NCI-H2171 (cell line): ENCODE measurements at regions not wholly inside any gene's neighbourhood (a gene's known extent, or its start where the extent isn't known, plus 50 kb on each side); places are given as distances from the start of the nearest gene placed in this dataset.

Experiments
- DNase-seq: peaks from one replicate; lab custom pipeline; 2025; lab: John Stamatoyannopoulos, UW

DNA sequence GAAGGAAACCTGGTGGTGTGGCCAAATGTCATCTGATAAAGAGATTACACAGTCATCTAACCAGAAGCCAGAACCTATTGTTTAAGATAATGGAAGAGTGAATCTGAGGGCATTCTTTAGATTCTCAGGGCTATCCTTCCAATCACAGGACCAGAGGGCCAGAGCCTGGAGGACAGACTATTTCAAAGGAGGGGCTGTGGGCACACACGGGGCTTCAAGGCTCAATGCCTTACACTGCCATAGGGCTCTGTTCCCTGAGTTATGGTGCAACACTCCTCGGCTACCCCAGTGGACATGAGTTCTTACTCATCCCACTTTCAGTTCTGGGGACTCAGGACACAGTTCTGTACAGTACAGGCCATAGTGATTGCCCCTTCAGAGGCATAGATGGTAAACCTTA is 343.9 kb upstream of the ALCAM start:
- no peak for DNase-seq

DNA sequence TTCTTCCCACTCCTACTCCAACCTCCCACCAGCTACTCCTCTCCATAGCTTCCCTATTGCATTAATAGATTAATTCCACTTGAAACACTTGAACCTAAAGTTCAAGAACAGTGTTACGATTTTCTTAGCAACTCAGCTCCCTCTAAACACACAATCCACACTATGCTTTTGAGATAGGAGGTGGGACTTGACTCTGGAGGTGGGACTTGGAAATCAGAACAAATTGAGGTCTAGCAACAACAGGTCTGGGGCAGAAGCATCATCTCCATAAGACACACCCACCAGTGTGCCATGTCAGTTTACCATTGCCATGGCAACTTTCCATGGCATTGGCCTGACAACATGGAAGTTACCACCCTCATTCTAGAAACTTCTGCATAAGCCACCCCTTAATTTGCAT is 336.5 kb upstream of the ALCAM start:
- DNase-seq: no peak

DNA sequence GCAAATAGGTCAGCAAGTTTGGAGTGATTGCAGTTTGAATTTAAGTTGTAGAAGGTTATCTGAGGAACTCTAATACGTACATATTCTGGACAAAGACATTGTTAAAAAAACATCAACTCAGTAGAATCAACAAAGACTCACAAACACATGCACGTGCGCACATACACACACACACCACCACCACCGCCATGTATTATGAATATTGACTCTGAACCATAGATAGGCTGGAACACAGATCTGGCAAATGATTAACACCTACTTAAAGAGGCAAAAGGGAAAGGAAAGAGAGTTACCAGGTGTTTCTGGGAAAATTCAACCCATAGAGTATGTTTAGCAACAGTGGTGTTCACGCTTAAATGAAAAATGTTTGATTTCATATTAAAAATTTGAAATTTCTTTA is 334.2 kb upstream of the ALCAM start:
- DNase-seq: no peak

DNA sequence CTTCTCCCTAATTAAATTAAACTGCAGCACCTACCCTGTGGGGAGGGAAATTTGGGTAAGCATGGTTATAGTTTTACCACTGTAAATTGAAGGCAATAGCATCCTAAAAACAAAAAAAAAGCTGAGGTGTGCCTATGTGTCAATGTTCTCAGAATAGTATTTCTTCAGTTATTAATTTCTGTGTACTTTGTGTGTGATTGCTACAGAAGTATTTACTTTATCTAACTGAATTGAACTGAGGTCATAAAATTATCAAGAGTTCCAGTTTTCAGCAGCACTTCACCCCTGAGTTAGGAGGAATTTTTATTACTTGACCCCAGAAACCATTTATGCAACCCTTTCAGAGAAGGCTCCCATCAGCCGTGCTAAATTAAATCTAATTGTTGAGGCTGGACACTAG is 333.6 kb upstream of the ALCAM start:
- no peak for DNase-seq

DNA sequence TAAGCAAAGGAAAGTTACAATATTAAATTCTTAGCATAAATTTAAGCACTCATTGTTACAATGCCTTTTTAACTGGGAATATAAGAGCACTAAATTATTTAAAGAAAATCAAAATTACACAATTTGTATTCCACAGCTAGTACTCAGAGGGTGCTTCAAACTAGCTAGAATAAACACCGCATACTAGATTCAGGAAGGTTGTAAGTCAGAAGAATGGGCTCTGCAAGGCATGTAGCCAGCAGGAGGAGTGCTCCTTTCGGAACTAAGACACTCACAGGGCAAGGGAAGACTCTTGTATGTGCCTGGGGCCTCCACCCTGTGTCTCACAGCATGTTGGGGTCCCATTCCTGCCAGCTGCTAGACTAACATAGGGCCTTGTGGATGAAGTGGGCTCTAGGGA is 327.7 kb upstream of the ALCAM start:
- no peak for DNase-seq

DNA sequence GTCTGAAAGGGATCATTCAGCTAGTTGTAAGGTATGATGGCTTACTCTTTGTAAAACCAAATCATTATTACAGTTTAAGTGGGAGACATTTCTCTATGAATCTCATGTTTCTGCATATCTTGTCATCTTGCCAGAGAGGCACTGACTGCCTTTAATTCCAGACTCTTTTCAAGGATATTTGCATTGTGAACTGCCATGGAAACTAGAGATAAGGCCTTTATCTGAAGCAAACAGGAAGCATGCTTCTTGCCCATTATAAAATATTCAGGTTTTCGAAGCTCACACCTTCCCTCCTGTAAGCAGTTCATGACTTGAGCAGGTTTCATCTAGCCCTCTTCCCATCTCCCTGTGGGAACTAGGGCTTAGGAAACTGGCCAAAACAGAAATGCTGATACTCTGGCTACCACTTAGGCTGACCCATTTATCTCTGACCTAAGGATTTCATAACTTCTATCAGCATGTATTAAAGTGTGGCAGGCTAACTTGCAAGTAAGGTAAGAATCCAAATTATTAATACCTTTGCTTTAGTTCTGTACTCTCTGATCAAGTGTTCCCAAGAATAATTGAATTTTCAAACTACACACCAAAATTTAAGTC is 326.6 kb upstream of the ALCAM start:
- DNase-seq: no peak

DNA sequence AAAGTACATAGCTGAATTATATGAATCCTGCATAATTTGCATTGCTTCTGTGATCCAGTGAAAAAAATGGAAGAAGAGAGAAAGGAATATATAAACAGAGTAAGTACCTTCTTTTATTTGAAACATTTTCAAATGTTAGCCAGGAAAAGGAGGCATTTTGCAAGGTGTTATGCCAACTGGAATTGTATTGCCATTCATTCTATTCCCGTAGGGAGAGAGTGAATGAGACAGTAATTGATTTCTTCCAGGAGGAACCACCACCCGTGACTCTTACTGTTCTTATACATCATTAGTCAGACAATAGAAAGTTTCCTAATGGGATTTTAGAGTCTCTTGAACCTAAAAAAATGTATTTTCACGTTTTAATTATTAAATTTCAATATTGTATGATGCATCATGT is 324.1 kb upstream of the ALCAM start:
- no peak for DNase-seq

DNA sequence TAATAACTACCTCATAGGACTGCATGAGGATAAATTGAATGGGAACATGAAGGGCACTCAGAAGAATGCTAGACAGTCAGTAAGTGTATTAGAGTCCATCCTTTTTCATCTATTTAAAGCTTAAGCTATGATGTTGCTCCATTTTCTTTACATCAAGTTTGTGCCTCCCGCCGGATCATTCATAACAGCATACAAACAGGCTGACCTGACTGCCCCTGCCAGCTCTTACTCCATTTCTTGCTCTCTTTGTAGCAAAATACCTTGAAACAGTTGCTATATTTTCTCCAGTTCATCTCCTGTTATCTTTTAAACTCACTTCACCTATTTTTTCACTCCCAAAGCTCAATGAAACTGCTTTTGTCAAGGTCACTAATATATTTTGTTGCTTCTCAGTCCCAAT is 315.6 kb upstream of the ALCAM start:
- no peak for DNase-seq

DNA sequence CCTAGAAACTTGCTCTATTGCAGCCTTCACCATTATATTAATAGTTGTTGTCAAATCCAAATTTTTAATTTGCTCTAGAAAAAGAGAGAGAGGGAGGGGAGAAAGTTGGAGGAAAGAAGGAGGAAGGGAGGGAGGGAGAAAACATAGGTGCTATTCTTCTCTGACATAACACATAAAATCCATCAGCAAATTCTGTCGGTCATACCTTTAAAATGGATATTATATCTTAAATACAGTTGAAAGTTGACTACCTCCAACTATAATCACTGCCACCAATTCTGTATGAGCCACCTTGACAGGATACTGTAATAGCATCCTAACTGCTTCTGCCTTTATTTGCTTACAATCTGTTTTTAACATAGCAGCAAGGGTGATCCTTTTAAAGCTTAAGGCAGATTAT is 314.7 kb upstream of the ALCAM start:
- DNase-seq: no peak

DNA sequence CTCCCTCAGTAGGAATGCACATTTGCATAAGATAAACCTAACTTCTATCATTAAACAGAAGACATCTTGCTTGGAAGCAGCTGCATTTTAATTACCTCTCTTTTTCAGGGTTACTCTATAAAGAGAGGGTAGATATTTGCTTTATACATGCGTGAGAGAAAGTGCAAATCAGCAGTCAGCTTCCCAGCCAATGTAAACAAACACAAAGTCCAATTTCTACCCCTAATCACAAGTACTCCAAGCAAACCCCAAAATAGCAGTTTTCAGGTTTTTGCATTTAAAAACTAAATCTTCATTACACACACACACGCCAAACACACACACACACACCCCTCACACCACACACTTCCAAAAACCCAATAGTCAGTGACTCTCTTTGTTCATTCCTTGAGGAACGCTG is 303.9 kb upstream of the ALCAM start:
- DNase-seq: no peak

DNA sequence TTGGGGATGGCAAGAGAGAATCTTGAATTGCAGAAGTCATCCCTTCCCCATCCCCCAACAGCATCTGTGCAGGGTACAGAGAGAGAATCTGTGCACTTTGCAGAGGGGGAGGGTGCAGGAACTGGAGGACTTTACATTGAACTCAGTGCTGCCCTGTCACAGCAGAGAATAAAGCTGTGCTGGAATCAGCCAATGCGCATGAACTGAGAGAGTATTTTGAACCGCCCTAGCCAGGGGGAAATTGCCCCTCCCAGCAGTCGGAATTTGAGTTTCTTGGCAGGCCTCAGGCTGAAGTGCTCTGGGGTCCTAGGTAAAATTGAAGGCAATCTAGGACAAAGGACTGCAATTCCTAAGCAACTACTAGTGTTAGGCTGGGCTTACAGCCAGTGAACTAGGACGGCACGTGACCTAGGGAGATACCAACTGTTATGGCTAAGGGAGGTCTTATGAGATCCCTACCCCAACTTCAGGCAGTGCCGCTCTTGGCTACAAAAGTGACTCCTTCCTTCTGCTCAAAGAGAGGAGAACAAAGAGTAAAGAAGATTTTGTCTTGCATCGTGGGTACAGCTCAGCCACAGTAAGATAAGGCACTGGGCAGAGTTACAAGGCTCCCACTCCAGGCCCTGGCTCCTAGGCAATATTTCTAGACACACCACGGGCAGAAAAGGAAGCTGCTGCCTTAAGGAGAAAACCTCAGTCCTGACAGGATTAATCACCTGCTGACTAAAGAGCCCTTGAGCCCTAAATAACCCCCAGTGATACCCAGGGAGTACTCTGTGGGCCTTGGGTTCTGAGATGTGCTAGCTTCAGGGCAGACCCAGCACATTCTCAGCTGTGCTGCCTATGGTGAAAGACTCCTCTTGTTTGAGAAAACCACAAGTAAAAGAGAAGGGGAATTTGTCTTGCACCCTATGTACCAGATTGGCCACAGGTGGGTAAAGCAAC is 300.5 kb upstream of the ALCAM start:
- peak; percentile 2 for DNase-seq

DNA sequence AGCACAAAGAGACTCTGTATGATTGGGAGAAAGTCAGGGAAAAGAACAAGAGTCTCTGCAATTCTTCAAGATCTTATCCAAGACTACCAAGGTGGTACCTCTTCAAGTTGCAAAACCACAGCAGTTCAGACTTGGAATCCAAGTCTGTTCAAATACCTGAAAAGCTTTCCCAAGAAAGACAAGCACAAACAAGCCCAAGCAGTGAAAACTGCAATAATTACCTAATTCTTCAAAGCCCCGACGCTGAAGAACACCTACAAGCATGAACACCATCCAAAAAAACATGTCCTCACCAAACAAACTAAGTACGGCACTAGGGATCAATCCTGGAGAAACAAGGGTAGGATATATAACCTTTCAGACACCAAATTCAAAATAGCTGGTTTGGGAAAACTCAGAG is 299.3 kb upstream of the ALCAM start:
- DNase-seq: no peak

DNA sequence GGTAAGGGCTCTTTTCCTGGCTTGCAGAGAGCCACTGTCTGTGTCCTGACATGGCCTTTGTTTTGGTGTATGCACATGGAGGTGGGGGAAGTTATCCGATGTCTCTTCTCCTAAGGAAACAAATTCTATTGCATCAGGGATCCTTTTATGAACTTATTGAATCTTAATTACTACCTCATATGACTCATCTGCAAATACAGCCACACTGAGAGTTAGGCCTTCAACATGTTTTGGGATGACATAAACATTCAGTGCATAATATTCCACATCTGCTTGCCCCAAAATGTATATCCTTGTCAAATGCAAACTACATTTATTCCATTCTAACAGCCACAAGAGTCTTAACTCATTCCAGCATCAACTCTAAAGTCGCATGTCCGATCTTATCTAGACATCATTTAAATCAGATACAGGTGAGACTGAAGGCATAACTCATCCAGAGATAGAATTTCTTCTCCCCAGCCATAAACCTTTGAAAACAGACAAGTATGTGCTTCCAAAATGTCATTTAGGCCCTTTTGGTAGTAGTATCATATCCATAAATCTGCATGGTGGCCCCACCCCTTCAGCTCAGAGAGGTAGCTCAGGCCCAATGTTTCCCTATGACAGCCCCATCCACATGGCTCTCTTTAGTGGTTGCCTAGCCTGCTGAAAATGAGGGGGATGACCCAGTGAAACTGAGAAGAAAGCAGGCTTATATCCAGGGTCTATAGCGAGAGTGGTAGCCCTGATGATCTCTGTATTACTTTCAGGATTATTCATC is 289.5 kb upstream of the ALCAM start:
- no peak for DNase-seq

DNA sequence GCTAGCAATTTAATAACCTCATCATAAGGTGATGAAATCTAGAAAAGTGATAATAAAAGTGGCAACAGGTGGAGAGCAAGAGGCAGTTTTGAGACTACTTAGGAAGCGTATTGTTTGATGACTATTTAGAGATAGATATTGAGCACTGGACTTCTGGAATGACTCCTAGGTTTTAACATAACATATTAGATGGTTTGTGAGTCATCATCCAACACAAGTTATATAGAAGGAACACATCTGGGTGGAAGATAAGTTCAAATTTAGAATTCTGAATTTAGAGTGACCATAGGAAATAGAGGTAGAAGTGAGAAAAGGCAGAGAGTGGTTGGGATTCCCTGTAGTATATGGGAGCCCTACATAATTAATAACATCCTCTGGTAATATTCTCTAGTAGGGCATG is 282.8 kb upstream of the ALCAM start:
- no peak for DNase-seq

DNA sequence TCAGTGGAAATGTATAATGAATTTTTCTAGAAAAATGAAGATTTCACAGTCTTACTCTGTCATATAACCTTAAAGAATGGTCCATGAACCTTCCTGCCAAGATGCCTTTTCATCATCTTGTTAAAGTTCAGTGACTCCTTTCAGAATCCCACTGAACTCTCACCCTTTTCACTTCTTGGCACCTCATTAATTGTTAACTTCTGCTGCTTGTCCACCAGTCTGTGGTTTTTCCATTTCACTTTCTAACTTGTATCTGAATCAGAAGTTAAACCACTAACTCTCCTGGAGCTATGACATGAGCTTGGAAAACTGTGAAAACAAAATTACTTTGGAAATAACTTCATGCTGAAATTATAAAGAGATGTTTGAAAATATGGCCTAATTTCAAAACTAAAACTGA is 281.2 kb upstream of the ALCAM start:
- no peak for DNase-seq

DNA sequence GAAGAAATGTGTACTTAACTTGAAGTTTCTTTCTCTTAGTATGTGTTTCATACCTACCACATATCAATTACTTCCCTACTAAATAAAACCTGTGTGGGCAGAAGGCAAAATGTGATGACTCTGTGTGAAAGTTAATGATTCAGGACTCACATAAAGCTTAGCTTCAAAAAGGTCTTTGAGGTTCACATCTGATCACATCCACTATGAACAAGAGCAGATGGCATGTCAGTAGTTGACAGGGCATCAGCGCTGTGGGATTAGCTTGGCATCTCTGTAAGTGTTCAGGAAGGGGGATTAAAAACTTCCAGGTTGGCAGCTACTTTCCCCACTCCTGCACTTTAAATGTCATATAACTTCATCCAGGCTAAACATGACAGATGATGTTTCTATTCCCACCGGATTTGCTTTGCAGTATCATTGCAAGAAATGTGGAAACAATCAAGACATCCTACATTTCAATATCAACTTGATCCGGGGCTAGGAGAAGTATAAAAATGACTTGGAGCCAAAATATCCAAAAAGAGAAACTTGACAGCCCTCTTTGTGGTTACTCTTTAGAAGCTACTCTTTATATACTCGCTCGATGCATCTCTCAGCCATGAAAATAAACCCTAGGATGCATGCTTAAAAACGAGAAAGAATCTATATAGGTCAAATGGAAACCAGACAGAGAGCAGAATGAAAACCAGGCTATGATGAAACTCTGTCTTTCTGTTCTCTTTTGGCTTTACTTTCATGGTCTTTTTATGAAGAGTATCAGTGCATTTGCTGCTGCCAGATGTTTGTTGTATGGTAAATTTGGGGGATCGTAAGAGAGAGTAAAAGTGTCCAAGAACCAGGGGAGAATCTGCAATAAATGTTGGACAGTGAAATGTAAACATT is 273.1 kb upstream of the ALCAM start:
- peak; percentile 12 for DNase-seq

DNA sequence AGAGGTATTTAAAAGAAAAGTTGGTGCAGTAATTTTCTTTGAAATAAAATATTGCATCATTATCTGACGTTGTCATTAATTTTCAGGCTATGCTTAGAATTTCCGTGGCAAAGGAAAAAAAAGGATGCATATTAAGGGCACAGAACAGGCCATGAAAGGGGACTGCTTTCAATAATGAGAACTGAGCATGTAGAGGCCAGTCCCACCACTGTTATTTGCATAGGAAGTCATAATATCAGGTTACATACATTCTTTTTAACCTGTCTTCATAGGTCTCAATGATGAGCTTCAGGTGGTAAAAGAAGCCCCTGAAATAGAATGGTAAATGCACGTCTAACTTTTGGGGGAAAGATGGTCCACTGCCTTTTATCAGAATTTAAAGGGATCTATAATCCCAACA is 272.1 kb upstream of the ALCAM start:
- DNase-seq: peak; percentile 18

DNA sequence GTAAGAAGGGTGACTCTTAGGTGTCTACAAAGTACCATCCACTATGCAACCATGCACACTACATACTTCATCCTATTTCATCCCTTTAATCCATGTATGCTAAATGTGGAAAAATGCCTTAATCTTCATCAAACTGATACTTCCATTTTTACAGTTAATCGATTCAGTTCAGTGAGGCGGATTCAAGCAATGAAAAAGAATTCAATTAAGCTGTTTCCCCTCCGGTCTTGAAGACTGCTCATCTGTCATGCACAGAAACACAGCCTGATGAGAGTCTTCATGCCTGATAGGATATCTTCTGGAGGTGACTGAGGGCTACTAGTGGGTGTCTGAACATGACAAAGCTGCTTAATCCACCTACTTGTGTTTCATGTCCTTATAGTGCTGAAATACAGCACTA is 270.6 kb upstream of the ALCAM start:
- DNase-seq: no peak

DNA sequence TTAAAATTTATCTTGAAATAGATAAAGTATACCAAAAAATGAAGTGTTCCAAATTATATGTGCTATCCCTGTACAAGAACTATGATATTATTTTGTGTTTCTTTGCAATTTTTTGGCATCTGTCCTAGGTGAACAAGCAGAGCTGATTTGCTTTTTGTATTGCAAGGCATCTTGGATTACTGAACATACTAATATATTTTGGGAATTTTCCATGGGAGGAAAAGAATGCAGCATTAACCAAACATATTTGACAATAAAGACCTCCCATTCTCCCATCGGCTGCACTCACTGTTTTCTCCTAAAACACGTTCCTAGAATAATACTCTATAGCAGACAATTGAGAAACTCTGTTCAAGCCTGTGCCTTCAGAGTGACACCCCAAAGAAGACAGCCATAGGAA is 265.1 kb upstream of the ALCAM start:
- no peak for DNase-seq

DNA sequence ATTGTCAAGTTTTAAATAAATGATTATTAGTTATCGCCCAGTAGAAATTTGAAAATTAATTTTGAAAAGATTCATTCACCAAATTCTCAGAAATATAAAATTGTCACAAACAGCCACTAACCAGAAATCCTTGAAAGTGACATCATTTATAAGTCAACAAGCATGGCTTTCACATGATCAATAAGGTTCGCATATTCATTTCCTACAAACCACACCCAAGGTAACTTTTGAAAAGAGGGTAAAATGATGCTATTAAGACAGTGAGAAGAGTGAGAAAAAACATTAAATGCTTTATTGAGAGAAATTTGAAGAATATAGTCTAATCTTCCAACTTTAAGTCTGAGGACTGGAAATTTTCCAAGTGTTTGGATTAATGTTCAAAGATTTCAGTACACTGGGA is 263.6 kb upstream of the ALCAM start:
- DNase-seq: no peak

DNA sequence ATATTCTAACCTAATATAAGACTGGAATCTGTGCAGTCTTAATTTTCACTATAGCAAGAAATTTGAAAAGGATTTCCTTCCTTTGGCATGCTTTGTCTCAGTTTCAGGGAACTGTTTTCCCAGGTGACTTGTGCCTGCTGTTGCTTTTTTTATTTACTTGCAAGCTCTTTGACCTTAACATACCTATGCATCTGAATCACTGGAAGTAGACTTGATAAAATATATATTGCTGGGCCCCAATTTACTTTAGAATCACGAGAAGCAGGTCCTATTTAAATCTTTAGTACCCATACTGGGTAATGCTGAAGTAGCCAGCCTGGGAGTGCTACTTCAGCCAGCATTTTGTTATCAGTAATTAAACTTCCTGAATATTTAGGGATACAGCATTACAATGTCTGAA is 257.9 kb upstream of the ALCAM start:
- DNase-seq: no peak

DNA sequence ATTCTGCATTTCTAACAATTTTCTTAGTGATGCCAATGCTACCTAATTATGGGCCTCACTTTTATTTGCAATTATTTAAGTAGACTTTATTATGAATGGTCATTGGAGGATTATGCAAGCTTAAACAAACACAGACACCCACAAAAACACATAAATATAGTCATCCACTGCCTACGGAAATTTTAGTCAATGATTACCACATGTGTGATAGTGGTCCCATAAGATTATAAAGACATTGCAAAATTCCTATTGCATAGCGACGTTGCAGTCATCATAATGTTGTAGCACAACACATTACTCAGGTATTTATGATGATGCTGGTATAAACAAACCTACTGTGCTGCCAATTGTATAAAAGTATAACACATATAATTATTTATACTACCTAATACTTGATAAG is 247.8 kb upstream of the ALCAM start:
- no peak for DNase-seq
